GM18507 (cell line): ENCODE measurements at regions not wholly inside any gene's neighbourhood (a gene's known extent, or its start where the extent isn't known, plus 50 kb on each side); places are given as distances from the start of the nearest gene placed in this dataset.
"Not testable (repeated sequence)": the region's sequence is repeated elsewhere in the genome, so short reads cannot be mapped to it uniquely, and the experiment has no call there.

Experiments used
- DNase-seq: peaks from one replicate; pipeline ENCODE4 v3.0.0; 2011; ENCODE audit warnings: low read depth; ENCODE audit not compliant: insufficient read length; ENCODE audit errors: extremely low spot score
- FAIRE-seq: peaks from 2 replicates; lab custom pipeline; 2011; peaks lifted over from hg19 to GRCh38; lab: Jason Lieb, UNC

GRCh38 chr3:187848401-187848800 is 103.1 kb upstream of the BCL6 start:
- DNase-seq (no peak), FAIRE-seq (no peak)

DNA sequence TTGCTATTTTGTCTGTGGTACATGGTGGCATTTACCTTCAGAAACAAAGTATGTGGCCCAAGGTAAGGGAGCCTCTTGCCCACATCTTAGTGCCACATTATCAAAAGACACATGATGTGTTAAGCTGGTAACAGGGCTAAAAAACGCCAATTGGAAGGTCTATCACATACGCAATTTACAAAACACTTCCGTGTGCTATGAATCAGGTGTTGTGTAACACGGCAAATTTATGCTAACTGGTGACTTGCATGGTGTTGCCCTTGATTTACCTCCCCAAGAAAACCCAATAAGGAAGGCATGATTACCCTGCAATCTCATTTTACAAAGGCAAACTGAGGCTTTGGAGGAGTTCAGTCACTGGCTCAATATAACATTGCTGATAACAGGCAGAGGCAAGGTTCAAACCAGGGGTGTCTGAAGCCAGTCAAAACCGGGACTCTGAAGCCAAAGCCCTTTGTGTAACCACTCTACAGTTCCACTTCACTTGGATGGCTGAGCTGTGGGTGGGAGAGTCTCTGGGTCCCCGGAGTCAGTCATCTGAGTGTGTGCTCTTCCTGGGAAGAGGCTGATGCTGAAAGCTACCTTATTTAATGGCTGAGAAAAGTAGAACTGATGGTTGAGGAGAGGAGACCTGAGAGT is 103.9 kb upstream of the BCL6 start:
- no peak for DNase-seq
- FAIRE-seq = no peak

GRCh38 chr3:187850258-187850921 is 105.1 kb upstream of the BCL6 start:
- DNase-seq = no peak
- FAIRE-seq = no peak

DNA sequence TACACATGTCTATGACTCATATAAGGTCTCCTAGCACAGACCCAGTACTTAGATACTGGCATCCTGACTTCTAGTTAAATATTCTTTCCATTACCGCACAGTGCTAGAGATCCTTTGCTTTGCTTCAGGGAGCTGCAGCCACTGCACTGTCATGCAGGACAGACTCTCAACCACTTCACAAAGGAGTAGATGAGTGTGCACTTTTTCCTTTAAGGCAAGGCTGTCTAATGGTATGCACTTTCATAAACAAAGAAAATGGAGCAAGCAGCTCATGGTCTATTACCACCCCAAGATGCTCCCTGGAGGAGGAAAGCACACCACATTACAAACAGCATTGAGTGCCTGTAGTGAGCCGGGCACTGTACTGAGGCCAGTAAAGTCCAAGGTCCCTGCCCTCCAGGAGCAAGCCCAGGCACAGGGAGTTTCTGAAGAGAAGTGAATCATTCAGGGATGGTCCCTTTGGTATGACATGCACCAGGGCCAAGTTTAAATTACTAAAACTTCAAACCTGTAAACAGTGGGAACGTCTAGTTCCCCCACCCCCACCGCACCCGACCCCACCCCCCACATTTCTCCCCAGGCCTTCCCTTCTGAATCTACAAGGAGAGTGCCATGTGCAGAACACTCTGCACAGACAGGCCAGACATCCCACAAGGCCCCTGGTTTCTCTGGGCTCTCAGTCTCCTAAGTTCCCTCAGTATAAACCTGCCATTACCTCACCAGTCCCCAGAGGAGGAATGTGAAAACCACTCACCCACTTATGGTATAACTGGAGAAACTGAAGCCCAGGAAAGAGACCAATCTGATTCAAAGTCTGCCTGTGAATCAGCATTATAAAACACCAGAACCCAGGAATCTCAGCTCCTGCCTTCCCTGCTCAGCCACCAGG is 107.8 kb upstream of the BCL6 start:
- FAIRE-seq (no peak), DNase-seq (no peak)

GRCh38 chr3:187855131-187855530 is 109.9 kb upstream of the BCL6 start:
- DNase-seq = no peak
- no peak for FAIRE-seq

DNA sequence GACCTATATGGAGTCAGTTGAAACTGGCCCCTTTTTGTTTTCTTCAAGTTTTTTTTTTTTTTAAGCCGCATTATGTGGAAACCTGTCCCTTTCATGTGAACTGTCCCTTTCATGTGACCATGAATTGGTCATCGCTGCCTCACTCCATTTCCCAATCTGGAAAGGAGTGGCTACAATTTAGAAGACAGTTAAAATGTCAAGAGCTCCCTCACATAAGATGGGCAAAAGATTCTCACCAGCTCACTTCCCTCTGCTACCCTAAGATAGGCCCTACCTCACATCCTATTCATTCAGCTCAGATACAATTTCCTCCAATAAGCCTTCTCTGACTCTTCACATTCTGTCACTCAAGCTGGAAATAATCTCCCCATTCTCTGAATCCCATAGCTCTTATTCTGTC is 111.3 kb upstream of the BCL6 start:
- no peak for DNase-seq
- FAIRE-seq = no peak

- DNase-seq (no peak), FAIRE-seq (no peak)
These were observed 112.8 kb upstream of the BCL6 start for GRCh38 chr3:187858041-187858440.

GRCh38 chr3:187858711-187859110 is 113.4 kb upstream of the BCL6 start:
- no peak for DNase-seq
- no peak for FAIRE-seq

DNA sequence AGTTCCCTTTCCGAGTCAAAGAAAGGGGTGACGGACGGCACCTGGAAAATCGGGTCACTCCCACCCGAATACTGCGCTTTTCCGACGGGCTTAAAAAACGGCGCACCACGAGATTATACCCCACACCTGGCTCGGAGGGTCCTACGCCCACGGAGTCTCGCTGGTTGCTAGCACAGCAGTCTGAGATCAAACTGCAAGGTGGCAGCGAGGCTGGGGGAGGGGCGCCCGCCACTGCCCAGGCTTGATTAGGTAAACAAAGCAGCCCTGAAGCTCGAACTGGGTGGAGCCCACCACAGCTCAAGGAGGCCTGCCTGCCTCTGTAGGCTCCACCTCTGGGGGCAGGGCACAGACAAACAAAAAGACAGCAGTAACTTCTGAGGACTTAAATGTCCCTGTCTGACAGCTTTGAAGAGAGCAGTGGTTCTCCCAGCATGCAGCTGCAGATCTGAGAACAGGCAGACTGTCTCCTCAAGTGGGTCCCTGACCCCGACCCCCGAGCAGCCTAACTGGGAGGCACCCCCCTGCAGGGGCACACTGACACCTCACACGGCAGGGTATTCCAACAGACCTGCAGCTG is 117.5 kb upstream of the BCL6 start:
- not testable (repeated sequence) for DNase-seq, FAIRE-seq

DNA sequence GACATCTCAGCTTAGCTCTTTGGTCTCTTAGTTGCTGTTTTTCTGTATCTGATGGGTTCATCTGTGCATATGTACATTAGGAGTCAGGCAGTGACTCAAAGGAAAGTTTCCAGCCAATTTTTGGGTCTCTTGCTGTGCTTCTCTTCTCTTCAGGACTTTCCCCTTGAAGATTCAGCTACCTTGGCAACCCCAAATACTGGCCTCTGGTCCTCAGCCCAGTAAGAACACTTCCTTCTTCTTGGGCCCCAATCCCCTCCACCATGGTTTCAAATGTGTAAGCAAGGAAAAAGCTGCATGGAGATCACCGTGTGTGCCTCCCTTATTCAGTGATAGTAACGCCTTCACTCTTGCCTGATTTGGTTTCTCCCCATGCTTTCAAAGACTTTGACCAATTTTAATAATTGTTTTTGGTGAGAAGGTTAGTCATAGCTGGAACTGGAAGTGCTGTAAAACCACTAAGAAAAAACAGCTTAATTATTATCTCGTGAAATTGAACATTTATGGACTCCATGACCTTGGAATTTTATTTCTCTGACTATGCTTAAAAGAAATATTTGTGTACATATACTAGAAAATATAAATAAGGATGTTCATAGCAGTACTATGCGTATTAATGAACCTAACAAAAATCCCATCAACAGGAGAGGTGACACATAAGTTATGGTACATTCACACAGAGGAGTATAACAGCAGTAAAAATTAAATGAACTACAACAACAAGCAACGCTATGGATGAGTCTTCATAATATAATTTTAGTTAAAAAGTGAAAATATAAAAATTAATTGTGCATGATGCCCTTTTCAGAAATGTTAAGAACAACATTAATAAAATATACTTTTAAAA is 125.3 kb upstream of the BCL6 start:
- no peak for FAIRE-seq
- DNase-seq = no peak

DNA sequence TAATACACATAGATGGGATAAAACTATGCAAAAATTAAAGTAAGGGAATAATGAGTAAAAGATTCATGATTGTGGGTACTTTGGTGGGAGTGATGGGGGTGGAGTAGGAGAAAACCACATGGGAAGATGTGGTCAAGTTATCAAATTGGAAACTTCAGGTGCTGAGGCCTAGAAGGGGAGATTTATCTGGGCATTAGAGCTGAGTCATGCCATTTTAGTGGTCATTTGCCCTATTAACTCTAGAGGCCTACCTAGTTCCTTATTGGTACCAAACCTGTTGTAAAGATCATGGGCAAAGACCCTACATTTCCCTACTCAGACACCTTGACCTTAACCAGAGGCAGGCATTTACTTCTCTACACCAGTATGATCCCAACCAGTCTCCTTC is 125.9 kb upstream of the BCL6 start:
- FAIRE-seq (no peak), DNase-seq (no peak)

- no peak for DNase-seq
- FAIRE-seq = no peak
These were observed 126.6 kb upstream of the BCL6 start for GRCh38 chr3:187871848-187872247.

DNA sequence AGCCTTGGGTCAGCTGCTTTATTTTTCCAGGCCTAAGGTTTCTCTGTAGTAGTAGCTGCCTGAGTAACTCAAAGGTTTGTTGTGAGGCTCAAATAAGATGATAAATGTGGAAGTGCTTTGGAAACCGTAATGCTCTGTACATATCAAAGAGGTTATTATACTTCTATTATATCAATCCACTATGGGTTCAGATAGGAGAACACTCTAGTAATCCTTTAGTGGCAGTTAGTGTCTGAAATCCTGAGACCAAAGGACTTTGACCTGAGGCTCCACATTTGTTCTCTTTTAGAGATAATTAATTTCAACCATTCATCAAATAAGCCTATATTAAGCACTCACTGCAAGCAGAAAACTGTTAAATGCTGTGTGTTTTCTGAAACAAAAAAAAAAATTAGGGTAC is 128.6 kb upstream of the BCL6 start:
- DNase-seq (no peak), FAIRE-seq (no peak)

DNA sequence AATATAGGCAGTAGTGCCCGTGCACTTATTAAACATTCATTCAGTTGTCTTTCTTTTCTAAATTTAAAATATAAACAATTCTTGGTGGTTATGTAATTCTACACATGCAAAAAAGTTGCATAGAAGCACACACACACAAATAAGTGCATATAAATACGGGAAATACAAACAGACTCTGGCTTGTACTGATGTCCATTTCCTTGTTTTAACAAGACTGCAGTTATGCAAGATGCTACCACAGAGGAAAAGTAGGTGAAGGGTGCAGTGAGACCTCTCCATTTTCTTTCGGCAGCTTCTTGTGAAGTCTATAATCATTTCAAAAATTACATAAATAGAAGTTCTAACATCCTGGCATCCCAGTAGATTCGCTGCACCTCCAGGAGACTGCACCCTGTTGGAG is 130.6 kb upstream of the BCL6 start:
- no peak for DNase-seq
- FAIRE-seq = no peak

DNA sequence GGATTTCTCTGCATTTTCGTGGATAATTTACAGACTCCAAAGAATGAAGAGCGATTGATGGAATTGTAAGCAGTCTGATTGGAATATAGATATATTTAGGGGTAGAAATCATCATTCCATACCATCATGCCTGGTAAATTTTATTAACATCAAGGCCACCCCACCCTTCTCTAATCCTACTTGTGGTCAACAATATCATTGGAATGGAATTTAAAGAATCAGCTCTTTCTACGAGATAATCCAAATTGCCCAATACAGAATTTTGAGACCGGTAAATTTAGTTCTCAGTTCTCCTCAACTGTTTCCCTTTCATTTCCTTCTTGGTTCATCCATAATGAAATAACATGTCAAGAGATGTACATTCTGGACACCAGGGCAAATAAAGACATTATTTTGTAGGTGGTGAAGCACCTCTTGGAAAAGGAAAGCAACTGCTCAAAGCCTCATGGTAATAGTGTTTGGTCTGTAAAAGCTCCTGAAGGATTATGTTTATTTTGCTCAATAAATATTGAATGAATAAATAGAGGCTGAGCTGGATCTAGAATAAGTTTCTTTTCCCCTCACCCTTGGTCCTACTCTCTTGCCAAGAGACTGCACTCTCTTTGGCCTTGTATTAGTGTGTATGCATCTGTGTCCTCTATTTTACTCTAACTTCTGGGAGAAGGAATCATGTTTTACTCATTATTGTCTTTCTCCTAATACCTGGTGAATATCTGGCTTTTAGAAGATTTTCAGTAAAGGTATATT is 133.7 kb upstream of the BCL6 start:
- DNase-seq = no peak
- FAIRE-seq = no peak

DNA sequence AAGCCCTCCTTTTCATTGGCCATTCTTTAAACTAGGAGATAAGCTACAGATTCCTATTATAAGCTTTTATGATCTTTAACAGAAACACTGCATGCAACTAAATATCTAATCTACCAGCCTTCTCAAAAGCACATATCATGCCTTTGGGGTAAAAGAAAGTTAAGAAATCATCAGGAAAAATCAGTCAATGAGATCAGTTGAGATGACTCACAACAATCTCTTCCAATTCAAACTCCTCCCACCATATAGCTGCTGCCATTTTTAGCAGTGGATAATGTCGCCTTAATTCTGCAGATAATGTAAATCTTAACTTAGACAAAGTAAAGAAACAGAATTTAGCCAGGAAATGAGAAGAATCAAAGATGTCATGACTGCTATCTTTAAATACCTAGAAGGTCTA is 135.2 kb upstream of the BCL6 start:
- DNase-seq (no peak), FAIRE-seq (no peak)

DNA sequence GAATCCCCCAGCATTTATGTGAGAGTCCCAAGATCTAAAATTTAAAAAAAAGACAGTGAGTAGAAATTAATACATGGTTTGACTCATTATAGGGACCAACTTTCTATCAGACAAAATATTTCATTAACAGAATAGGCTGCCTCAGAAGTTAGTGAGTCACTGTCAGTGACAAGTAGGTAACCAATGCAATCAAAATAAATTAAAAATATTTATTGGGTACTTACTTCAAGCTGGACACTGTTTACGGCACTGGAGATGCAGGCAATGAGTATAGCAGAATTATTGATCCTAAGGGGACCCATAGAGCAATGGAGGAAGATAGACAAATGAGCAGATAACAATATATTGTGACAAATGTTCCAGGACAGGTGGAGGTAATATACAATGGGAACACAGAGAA is 135.6 kb upstream of the BCL6 start:
- no peak for FAIRE-seq
- no peak for DNase-seq

DNA sequence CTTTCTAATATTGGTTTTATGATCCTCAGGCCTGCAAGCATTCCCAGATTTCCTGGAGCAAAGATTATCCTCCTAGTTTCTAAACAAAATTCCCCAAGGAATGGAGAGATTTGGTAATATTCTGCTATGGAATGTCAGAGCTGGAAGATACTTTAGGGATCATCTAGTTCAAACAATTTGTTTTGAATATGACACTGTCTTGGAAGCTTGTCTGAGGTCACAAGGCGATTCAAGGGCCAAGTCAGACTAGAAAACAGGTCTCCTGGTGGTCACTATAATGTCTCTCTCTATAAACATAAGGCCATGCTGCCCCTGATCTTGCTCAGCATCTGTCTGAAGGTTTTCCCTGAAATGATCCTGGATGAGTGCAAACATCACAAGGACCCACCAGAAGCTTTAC is 143.4 kb upstream of the BCL6 start:
- DNase-seq (no peak), FAIRE-seq (no peak)

DNA sequence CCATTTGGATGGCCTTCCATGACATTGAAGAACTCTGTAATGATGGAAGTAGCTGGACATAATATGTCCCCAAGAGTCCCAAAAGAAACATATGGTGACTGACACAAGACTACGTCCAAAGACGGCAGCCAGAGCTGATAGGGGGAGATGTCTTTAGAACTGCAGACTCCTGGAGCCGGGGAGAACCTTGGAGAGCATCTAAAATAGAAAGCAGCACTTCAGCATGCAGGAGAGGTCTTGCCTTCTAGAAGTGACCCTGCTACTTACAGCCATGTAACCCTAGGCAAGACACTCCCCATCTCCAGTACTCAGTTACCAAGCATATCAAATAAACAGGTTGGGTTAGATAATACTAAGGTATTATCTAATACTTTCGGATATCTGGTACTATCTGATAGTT is 143.8 kb upstream of the BCL6 start:
- no peak for DNase-seq
- no peak for FAIRE-seq
